Mesenchymal stem cell (in vitro differentiated cells and primary cell): ENCODE measurements at regions not wholly inside any gene's neighbourhood (a gene's known extent, or its start where the extent isn't known, plus 50 kb on each side); places are given as distances from the start of the nearest gene placed in this dataset.
"Not testable (repeated sequence)": the region's sequence is repeated elsewhere in the genome, so short reads cannot be mapped to it uniquely, and the experiment has no call there.

ENCODE experiments used
- DNase-seq: peaks from one replicate; pipeline ENCODE4 v3.0.0-alpha.2; 2013
- H2AFZ ChIP-seq: one replicate; pipeline ENCODE4 v1.6.1; 2013; ENCODE audit warnings: low read depth, mild to moderate bottlenecking, control low read depth, inconsistent platforms, low read length, moderate library complexity
- H2AK5ac ChIP-seq: 2 replicates; pipeline ENCODE4 v1.6.1; 2013; ENCODE audit warnings: low read length, moderate library complexity, mild to moderate bottlenecking, inconsistent platforms; ENCODE audit not compliant: severe bottlenecking
- H2BK120ac ChIP-seq: one replicate; pipeline ENCODE4 v1.6.1; 2013; ENCODE audit warnings: low read depth, mild to moderate bottlenecking, inconsistent platforms, low read length, moderate library complexity
- H2BK12ac ChIP-seq, 2 experiments: one replicate each; pipeline ENCODE4 v1.6.1; 2013; ENCODE audit warnings: inconsistent platforms in 2 of 2, low read length in 2 of 2, mild to moderate bottlenecking in 2 of 2, moderate library complexity in 2 of 2, control low read depth in 1 of 2
- H2BK15ac ChIP-seq: one replicate; pipeline ENCODE4 v1.6.1; 2013; ENCODE audit warnings: mild to moderate bottlenecking, low read depth, inconsistent platforms; ENCODE audit not compliant: poor library complexity, severe bottlenecking
- H2BK5ac ChIP-seq: 2 replicates; pipeline ENCODE4 v1.6.1; 2013; ENCODE audit warnings: low read depth, mild to moderate bottlenecking, low read length, control low read depth, inconsistent platforms; ENCODE audit not compliant: poor library complexity, severe bottlenecking
- H3K14ac ChIP-seq, 2 experiments: one replicate each; pipeline ENCODE4 v1.6.1; 2013; ENCODE audit warnings: inconsistent platforms in 2 of 2, low read length in 2 of 2, control low read depth in 1 of 2, mild to moderate bottlenecking in 1 of 2, moderate library complexity in 1 of 2
- H3K18ac ChIP-seq, 2 experiments: one replicate each; pipeline ENCODE4 v1.6.1; 2013; ENCODE audit warnings: inconsistent platforms in 2 of 2, low read length in 2 of 2, control low read depth in 1 of 2, low read depth in 1 of 2, mild to moderate bottlenecking in 1 of 2
- H3K23ac ChIP-seq, 2 experiments: one replicate each; pipeline ENCODE4 v1.6.1; 2013; ENCODE audit warnings: inconsistent platforms in 2 of 2, low read length in 2 of 2, mild to moderate bottlenecking in 2 of 2, moderate library complexity in 2 of 2, control low read depth in 1 of 2
- H3K27ac ChIP-seq: 2 replicates; pipeline ENCODE4 v1.5.1; 2013; ENCODE audit warnings: mild to moderate bottlenecking, moderate library complexity, low read length, control low read depth, inconsistent platforms; ENCODE audit not compliant: poor library complexity, severe bottlenecking
- H3K27me3 ChIP-seq, 2 experiments: 2 replicates each; pipeline versions ENCODE4 v1.6.1 to v1.7.0; 2013; ENCODE audit warnings: low read length in 2 of 2, mild to moderate bottlenecking in 2 of 2, moderate library complexity in 2 of 2, control low read depth in 1 of 2, inconsistent platforms in 1 of 2; ENCODE audit not compliant: control insufficient read depth in 1 of 2, insufficient read depth in 1 of 2
- H3K36me3 ChIP-seq, 2 experiments: 2 replicates each; pipeline versions ENCODE4 v1.6.1 to v1.7.0; 2013; ENCODE audit warnings: low read length in 2 of 2, control low read depth in 1 of 2, inconsistent platforms in 1 of 2, low read depth in 1 of 2, mild to moderate bottlenecking in 1 of 2; ENCODE audit not compliant: insufficient read depth in 2 of 2, control insufficient read depth in 1 of 2
- H3K4ac ChIP-seq, 2 experiments: one replicate each; pipeline ENCODE4 v1.6.1; 2013; ENCODE audit warnings: inconsistent platforms in 2 of 2, low read length in 2 of 2, mild to moderate bottlenecking in 2 of 2, moderate library complexity in 2 of 2, control low read depth in 1 of 2, low read depth in 1 of 2
- H3K4me1 ChIP-seq: 2 replicates; pipeline ENCODE4 v1.6.1; 2013; ENCODE audit warnings: low read depth, low read length, control low read depth; ENCODE audit not compliant: control insufficient read depth, insufficient read depth
- H3K4me2 ChIP-seq: 2 replicates; pipeline ENCODE4 v1.6.1; 2013; ENCODE audit warnings: low read length, mild to moderate bottlenecking, inconsistent platforms; ENCODE audit not compliant: poor library complexity, severe bottlenecking
- H3K4me3 ChIP-seq, 2 experiments: 2 replicates each; pipeline versions ENCODE4 v1.5.1 to v1.7.0; 2013; ENCODE audit warnings: low read length in 2 of 2, mild to moderate bottlenecking in 2 of 2, control low read depth in 1 of 2, low read depth in 1 of 2; ENCODE audit not compliant: insufficient read depth in 1 of 2
- H3K79me1 ChIP-seq: replicated peaks from 2 replicates; pipeline ENCODE4 v1.6.1; 2013; ENCODE audit warnings: mild to moderate bottlenecking, control low read depth, low read length, inconsistent platforms; ENCODE audit not compliant: poor library complexity, severe bottlenecking
- H3K9ac ChIP-seq: 2 replicates; pipeline ENCODE4 v1.7.0; 2013; ENCODE audit warnings: mild to moderate bottlenecking, low read length, moderate library complexity
- H3K9me3 ChIP-seq: 2 replicates; pipeline ENCODE4 v1.7.0; 2013; ENCODE audit warnings: mild to moderate bottlenecking, low read length; ENCODE audit not compliant: control insufficient read depth
- H4K8ac ChIP-seq: one replicate; pipeline ENCODE4 v1.6.1; 2013; ENCODE audit warnings: inconsistent platforms, mild to moderate bottlenecking, low read length, moderate library complexity
- H4K91ac ChIP-seq: one replicate; pipeline ENCODE4 v1.6.1; 2013; ENCODE audit warnings: mild to moderate bottlenecking, low read length, inconsistent platforms
- WGBS: methylation state at CpG from one replicate; pipeline ENCODE4 v1.1.7; 2013; ENCODE audit warnings: mixed read lengths; 5-methylcytosine and 5-hydroxymethylcytosine counted together

GRCh38 chr5:104048231-104048630 is 485.6 kb upstream of the NUDT12 start:
- no peak overlapping the region for H2AK5ac ChIP-seq

GRCh38 chr5:104045987-104046386 is 483.4 kb upstream of the NUDT12 start:
- Histone ChIP-seq H2AFZ (no peak overlapping the region), H3K36me3 (no peaks in the 10 kb centered on the region), H3K79me1 (no peaks in the 10 kb centered on the region), H4K91ac (no peak overlapping the region), H3K23ac (no peak overlapping the region), H2BK5ac (no peak overlapping the region), H3K18ac (no peak overlapping the region), H3K4me1 (no peaks in the 10 kb centered on the region), H2BK15ac (no peak overlapping the region), H3K27ac (no peak overlapping the region), H3K27me3 (no peaks in the 10 kb centered on the region), H3K4ac (no peak overlapping the region), H3K4me3 (no peak overlapping the region), H4K8ac (no peak overlapping the region), H3K4me2 (no peak overlapping the region), H3K14ac (no peak overlapping the region), H2BK120ac (no peak overlapping the region), H3K9ac (no peak overlapping the region), H3K9me3 (peaks cover 3% of the 10 kb centered on the region), H2AK5ac (no peak overlapping the region), H2BK12ac (no peak overlapping the region)
- DNase-seq: no peak

More at GRCh38 chr5:104048231-104048630, 485.6 kb upstream of the NUDT12 start:
- no peak overlapping the region for H3K4me3 ChIP-seq
- no peak overlapping the region for H2BK12ac ChIP-seq
- H3K79me1 ChIP-seq: no peaks in the 10 kb centered on the region
- DNase-seq: no peak
- H3K18ac ChIP-seq: no peak overlapping the region
- no peak overlapping the region for H3K4ac ChIP-seq
- H2BK5ac ChIP-seq: no peak overlapping the region
- WGBS: no CpG with 5 or more reads among the region's 2 CpGs
- no peak overlapping the region for H4K8ac ChIP-seq
- H4K91ac ChIP-seq: no peak overlapping the region
- H3K23ac ChIP-seq: no peak overlapping the region
- no peaks in the 10 kb centered on the region for H3K4me1 ChIP-seq
- H3K36me3 ChIP-seq: no peaks in the 10 kb centered on the region
- no peak overlapping the region for H2AFZ ChIP-seq
- H3K9me3 ChIP-seq: no peaks in the 10 kb centered on the region
- H3K14ac ChIP-seq: no peak overlapping the region
- no peak overlapping the region for H2BK15ac ChIP-seq
- no peaks in the 10 kb centered on the region for H3K27me3 ChIP-seq
- no peak overlapping the region for H3K27ac ChIP-seq
- H2BK120ac ChIP-seq: no peak overlapping the region
- no peak overlapping the region for H3K9ac ChIP-seq
- no peak overlapping the region for H3K4me2 ChIP-seq

- 80% methylated on average over 4 of the region's 4 CpGs for WGBS
Observed at GRCh38 chr5:104039871-104040270, 477.3 kb upstream of the NUDT12 start.

GRCh38 chr5:104037136-104037535 is 474.5 kb upstream of the NUDT12 start:
- H3K4me3 ChIP-seq, H2BK15ac ChIP-seq: not testable (repeated sequence)

More at GRCh38 chr5:104039871-104040270, 477.3 kb upstream of the NUDT12 start:
- not testable (repeated sequence) for H3K14ac ChIP-seq, H3K27me3 ChIP-seq, H3K4me3 ChIP-seq, H3K79me1 ChIP-seq, DNase-seq, H3K23ac ChIP-seq, H3K36me3 ChIP-seq, H4K91ac ChIP-seq, H2BK5ac ChIP-seq, H3K27ac ChIP-seq, H3K4ac ChIP-seq, H2BK15ac ChIP-seq, H2BK120ac ChIP-seq, H3K4me2 ChIP-seq, H2BK12ac ChIP-seq, H3K9ac ChIP-seq, H3K9me3 ChIP-seq, H2AFZ ChIP-seq, H3K4me1 ChIP-seq, H2AK5ac ChIP-seq, H4K8ac ChIP-seq, H3K18ac ChIP-seq

More at GRCh38 chr5:104037136-104037535, 474.5 kb upstream of the NUDT12 start:
- H2BK120ac ChIP-seq, H2AFZ ChIP-seq, H2AK5ac ChIP-seq, H3K27me3 ChIP-seq, H3K27ac ChIP-seq, H3K23ac ChIP-seq, H3K9me3 ChIP-seq, H4K8ac ChIP-seq, H3K14ac ChIP-seq, H2BK12ac ChIP-seq, H3K9ac ChIP-seq, H3K36me3 ChIP-seq, H3K79me1 ChIP-seq, H2BK5ac ChIP-seq, H3K4ac ChIP-seq, H3K18ac ChIP-seq, H4K91ac ChIP-seq, DNase-seq, H3K4me1 ChIP-seq, H3K4me2 ChIP-seq: not testable (repeated sequence)
- 77% methylated on average over 3 of the region's 4 CpGs for WGBS
